ENCODE measurements at regions not wholly inside any gene's neighbourhood (a gene's known extent, or its start where the extent isn't known, plus 50 kb on each side); places are given as distances from the start of the nearest gene placed in this dataset.
"Not testable (repeated sequence)": the region's sequence is repeated elsewhere in the genome, so short reads cannot be mapped to it uniquely, and the experiment has no call there.

GRCh38 chr5:53368516-53368915, 111.9 kb upstream of the FST start:
- DNase-seq (ENCODE audit: low spot score), result peak; percentile 16

- no peak for DNase-seq (ENCODE audit: low spot score)
Measured at GRCh38 chr5:53368966-53369605, 111.3 kb upstream of the FST start.

DNA sequence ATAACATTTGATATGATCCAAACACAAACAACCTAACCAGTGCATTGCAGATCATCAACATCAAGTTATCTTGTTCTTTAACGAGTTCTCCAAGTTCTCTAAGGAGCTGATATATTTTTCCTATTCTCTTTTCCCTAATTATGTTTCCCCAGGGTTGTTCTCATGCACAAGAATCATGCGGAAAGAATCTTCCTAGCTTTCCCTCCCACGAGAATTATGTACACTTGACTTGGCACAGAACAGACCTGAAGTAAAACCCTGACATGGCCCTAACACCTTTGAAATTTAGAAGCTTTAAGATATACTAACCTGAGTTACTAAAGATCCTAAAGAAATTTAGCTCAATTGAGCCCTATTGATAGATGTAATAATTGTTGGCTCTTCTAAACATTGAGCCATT, 110.7 kb upstream of the FST start:
- no peak for DNase-seq (ENCODE audit: low spot score)

DNA sequence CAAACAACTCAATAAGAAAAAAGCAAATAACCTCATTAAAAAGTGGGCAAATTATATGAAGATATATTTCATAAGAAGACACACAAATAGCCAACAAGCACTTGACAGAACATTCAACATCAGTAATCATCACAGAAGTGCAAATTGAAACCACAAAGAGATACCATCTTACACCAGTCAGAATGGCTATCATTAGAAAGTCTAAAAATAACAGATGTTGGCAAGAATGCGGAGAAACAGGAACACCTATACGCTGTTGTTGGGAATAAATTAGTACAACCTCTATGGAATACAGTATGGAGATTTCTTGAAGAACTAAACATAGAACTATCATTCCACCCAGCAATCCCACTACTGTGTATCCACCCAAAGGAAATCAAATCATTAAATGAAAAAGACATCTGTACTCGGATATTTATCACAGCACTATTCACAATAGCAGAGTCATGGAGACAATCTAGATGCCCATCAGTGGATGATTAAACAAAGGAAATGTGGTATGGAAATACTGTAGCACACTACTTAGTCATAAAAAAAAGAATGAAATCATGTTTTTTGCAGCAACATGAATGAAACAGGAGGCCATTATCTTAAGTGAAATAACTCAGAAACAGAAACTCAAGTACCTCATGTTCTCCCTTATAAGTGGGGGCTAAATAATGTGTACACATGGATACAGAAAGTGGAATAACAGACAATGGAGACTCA, 106.8 kb upstream of the FST start:
- DNase-seq (ENCODE audit: low spot score), result no peak

GRCh38 chr5:53376853-53377252, 103.6 kb upstream of the FST start:
- DNase-seq (ENCODE audit: low spot score), result no peak

DNA sequence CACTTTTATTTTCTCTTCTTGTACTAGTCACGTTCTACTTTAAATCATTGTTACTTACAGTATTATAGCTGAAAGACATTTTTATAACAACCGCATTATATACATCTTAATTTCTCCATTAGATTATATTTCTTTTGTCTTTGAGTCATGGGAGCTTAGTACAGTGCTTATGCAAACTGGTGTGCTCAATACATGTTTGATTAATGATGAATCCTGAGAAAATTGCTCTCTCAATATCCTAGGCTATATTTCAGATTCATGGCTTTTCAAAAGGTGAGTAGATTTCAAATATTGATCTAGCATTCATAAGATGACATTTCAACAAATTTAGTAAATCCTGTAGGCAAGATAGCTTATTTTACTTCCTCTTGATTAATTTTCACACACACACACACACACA, 102.2 kb upstream of the FST start:
- DNase-seq (ENCODE audit: low spot score), result no peak

- peak; percentile 49 for DNase-seq (ENCODE audit: low spot score)
Measured at GRCh38 chr5:53378590-53379247, 101.7 kb upstream of the FST start.

DNA sequence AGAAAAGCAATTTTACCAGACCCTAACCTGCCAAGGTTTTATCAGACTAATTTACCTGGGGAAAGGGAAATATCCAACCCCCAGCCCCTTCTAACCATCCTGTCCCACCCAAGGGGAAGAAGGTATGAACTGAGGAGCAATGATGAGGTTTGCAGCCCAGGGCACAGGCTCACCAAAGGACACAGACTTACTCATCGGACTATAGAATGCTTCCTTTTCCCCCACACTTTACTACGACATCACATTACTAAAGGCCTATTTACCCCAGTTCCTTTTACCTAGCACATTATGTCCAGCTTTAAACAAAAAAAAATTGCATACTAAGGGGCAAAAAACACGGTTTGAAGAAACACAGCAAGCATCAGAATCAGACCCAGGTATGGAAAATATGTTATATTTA, 94.1 kb upstream of the FST start:
- DNase-seq (ENCODE audit: low spot score), result no peak

GRCh38 chr5:53389093-53389492, 91.3 kb upstream of the FST start:
- no peak for DNase-seq (ENCODE audit: low spot score)

- no peak for DNase-seq (ENCODE audit: low spot score)
Measured at GRCh38 chr5:53392073-53392472, 88.4 kb upstream of the FST start.

GRCh38 chr5:53394808-53395207, 85.6 kb upstream of the FST start:
- DNase-seq (ENCODE audit: low spot score), result no peak

- DNase-seq (ENCODE audit: low spot score), result no peak
Measured at GRCh38 chr5:53397141-53397757, 83.2 kb upstream of the FST start.

DNA sequence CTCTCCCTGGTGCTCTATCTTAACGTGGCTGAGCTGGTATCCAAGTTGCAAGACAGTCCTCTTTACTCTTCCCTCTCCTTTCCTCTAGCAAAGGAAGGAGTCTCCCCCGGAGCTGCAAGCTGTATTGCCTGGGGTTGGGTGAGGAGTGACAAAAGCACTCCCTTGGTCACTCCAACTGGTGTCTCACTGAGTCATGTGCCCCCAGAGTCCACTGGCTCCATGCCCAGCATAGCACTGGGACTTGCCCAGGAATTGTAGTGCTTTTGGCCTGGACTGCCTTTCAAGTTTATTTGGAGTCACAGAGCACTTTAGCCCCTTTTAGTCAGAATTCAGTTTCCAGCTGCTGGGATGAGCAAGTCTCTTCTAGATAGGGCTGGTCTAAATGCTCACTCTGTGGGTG, 82.6 kb upstream of the FST start:
- peak; percentile 77 for DNase-seq (ENCODE audit: low spot score)

- no peak for DNase-seq (ENCODE audit: low spot score)
Measured at GRCh38 chr5:53399926-53400697, 80.3 kb upstream of the FST start.

GRCh38 chr5:53403291-53403690, 77.1 kb upstream of the FST start:
- no peak for DNase-seq (ENCODE audit: low spot score)

- DNase-seq (ENCODE audit: low spot score), result no peak
Measured at GRCh38 chr5:53403758-53404157, 76.7 kb upstream of the FST start.

DNA sequence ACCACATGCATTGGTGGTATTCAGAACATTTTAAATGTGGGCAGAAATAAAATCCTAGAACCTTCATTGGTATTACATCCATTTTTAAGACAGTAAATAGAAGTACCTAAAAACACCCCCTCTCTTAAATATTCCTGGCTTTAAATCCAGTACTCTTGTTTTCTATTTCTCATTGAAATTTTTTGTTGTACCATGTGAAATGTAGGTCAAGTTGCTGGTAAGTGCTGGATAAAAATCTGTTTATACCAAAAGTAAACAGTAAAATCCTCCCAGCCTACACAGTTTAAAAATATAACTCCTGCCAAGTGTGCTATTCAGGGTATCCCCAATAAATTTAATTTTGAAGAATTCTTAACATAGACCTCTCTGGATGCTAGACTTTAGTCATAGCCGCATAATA, 75.0 kb upstream of the FST start:
- DNase-seq (ENCODE audit: low spot score), result no peak

- DNase-seq (ENCODE audit: low spot score), result peak; percentile 79
Measured at GRCh38 chr5:53406630-53407316, 73.7 kb upstream of the FST start.

- peak; percentile 57 for DNase-seq (ENCODE audit: low spot score)
Measured at GRCh38 chr5:53407373-53407772, 73.1 kb upstream of the FST start.

DNA sequence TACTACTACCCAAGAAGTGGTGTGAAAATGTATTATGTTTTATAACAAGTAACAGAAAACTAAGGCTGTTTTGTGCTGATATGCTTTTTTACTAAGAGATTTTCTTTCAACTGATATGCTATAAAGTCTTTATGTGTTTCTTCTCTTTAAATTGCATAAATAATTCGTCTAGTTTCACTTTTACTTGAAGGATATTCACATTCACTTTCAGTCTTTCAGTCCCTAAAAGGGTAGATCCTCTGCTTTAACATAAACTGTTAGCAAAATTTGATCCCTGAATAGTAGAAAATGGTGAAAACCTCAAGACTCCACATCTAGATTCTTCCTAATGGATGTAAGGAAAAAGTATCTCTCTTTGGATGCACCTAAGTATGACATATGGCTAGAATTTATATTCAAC, 69.0 kb upstream of the FST start:
- no peak for DNase-seq (ENCODE audit: low spot score)

- DNase-seq (ENCODE audit: low spot score), result not testable (repeated sequence)
Measured at GRCh38 chr5:53412499-53412898, 67.9 kb upstream of the FST start.

Measured in kidney tubule cell (primary cell).